HepG2 (cell line): ENCODE measurements at regions not wholly inside any gene's neighbourhood (a gene's known extent, or its start where the extent isn't known, plus 50 kb on each side); places are given as distances from the start of the nearest gene placed in this dataset.

Experiments
- ATAC-seq: fragments of 200-7000 bp; cut with Tn5 transposase; 3 replicates; pipeline ENCODE4 v1.9.1; 2020; ENCODE audit warnings: mild to moderate bottlenecking, moderate library complexity
- BruUV-seq: library from RNA; stranded (reverse); fragments of 400-500 nt; replicated peaks from 2 replicates; lab custom pipeline; 2021; lab: Mats Ljungman, UMichigan
- CTCF ChIA-PET: fragments of 300-600 bp; formaldehyde crosslinking; extraction: SDS; loops from one replicate; lab custom pipeline; 2021; ENCODE audit warnings: low total read pairs, inconsistent platforms, low intra/inter-chr PET ratio; lab: Yijun Ruan, JAX
- POLR2A ChIA-PET: fragments of 350-600 bp; sonication (Branson Sonifier 250); formaldehyde crosslinking; loops from one replicate; lab custom pipeline; 2020; ENCODE audit warnings: antibody characterized with exemption, inconsistent platforms; lab: Yijun Ruan, JAX
- DNase-seq: peaks from one replicate; pipeline ENCODE4 v3.0.0-alpha.2; 2015; ENCODE audit warnings: low spot score
- FAIRE-seq: peaks from 3 replicates; lab custom pipeline; 2011; peaks lifted over from hg19 to GRCh38; lab: Jason Lieb, UNC
- H2AFZ ChIP-seq: one replicate; pipeline ENCODE4 v1.6.1; 2011; ENCODE audit warnings: low read length, inconsistent platforms
- H3K27ac ChIP-seq: fragments of 300-600 bp; 3 replicates; pipeline ENCODE4 v1.8.0; 2011; ENCODE audit warnings: mixed run types, mild to moderate bottlenecking, mixed read lengths, low read length, inconsistent platforms; ENCODE audit not compliant: insufficient read depth; ENCODE audit errors: extremely low read length
- H3K27me3 ChIP-seq, 2 experiments: fragments of 200-600 bp in 1 of 2; 2 replicates in 1 of 2; 3 replicates in 1 of 2; pipeline versions ENCODE4 v1.6.0 to v1.8.0; 2011; ENCODE audit warnings: low read length in 2 of 2, mild to moderate bottlenecking in 2 of 2, moderate library complexity in 2 of 2, inconsistent platforms in 1 of 2; ENCODE audit not compliant: insufficient read depth in 2 of 2, control insufficient read depth in 1 of 2
- H3K36me3 ChIP-seq, 2 experiments: fragments of 200-600 bp in 1 of 2; replicated peaks in 1 of 2; 2 replicates in 1 of 2; 3 replicates in 1 of 2; pipeline versions ENCODE4 v1.5.1 to v1.8.0; 2011; ENCODE audit warnings: low read length in 2 of 2, inconsistent platforms in 1 of 2; ENCODE audit not compliant: insufficient read depth in 2 of 2, control insufficient read depth in 1 of 2
- H3K4me1 ChIP-seq: 2 replicates; pipeline ENCODE4 v1.5.1; 2012; ENCODE audit warnings: low read length, inconsistent platforms; ENCODE audit not compliant: insufficient read depth
- H3K4me2 ChIP-seq: 2 replicates; pipeline ENCODE4 v1.6.0; 2011; ENCODE audit warnings: low read depth, low read length, inconsistent platforms
- H3K4me3 ChIP-seq, 3 experiments: fragments of 200-600 bp in 1 of 3; sonication (generic), shearing (Covaris generic) in 1 of 3; replicated peaks in 1 of 3; 2 replicates each; pipeline ENCODE4 v1.5.1; 2011 to 2016; ENCODE audit warnings: low read length in 3 of 3, inconsistent platforms in 2 of 3, low read depth in 2 of 3, mild to moderate bottlenecking in 2 of 3, control low read depth in 1 of 3, mixed read lengths in 1 of 3; ENCODE audit not compliant: insufficient read depth in 1 of 3
- H3K79me2 ChIP-seq: one replicate; pipeline ENCODE4 v1.6.1; 2011; ENCODE audit warnings: low read length, inconsistent platforms; ENCODE audit not compliant: insufficient read depth
- H3K9ac ChIP-seq: 2 replicates; pipeline ENCODE4 v1.6.0; 2011; ENCODE audit warnings: mild to moderate bottlenecking, low read depth, low read length, inconsistent platforms; ENCODE audit not compliant: insufficient read depth
- H3K9me3 ChIP-seq: 2 replicates; pipeline ENCODE4 v1.5.1; 2012; ENCODE audit warnings: mild to moderate bottlenecking, low read length
- H4K20me1 ChIP-seq: 2 replicates; pipeline ENCODE4 v1.6.0; 2011; ENCODE audit warnings: inconsistent platforms, mild to moderate bottlenecking, low read length, moderate library complexity; ENCODE audit not compliant: insufficient read depth
- MAFK ChIP-seq, 2 experiments: IDR thresholded peaks in 1 of 2; conservative IDR thresholded peaks in 1 of 2; 2 replicates each; pipeline ENCODE4 v1.6.1; 2011; ENCODE audit warnings: improper control_type of control experiment in 2 of 2, low read length in 2 of 2
- ZNF646 ChIP-seq: sonication (generic); formaldehyde crosslinking; IDR thresholded peaks from 2 replicates; pipeline ENCODE4 v1.9.0; 2021; ENCODE audit warnings: mild to moderate bottlenecking, missing genetic modification reagents
- WGBS: methylation state at CpG from one replicate; pipeline ENCODE4 v1.1.6; 2017; ENCODE audit warnings: low lambda C conversion rate; 5-methylcytosine and 5-hydroxymethylcytosine counted together
- in situ Hi-C: cut with HindIII; loops from 2 replicates; pipeline ENCODE4 v1.10.0; 2017; ENCODE audit warnings: low pct_unique_long_range_greater_than_20kb; ENCODE audit not compliant: extremely low pct_ligation_motif_present
- intact Hi-C: fragments of 100-400 bp; cut with micrococcal nuclease; formaldehyde crosslinking; loops from one replicate; pipeline ENCODE4 v1.10.0; 2022; ENCODE audit not compliant: unreplicated experiment
- TF ChIP-seq, protein P1 (sequence below): sonication (generic); formaldehyde crosslinking; IDR thresholded peaks from 2 replicates; pipeline ENCODE4 v1.4.0; 2020; ENCODE audit warnings: missing genetic modification reagents

DNA sequence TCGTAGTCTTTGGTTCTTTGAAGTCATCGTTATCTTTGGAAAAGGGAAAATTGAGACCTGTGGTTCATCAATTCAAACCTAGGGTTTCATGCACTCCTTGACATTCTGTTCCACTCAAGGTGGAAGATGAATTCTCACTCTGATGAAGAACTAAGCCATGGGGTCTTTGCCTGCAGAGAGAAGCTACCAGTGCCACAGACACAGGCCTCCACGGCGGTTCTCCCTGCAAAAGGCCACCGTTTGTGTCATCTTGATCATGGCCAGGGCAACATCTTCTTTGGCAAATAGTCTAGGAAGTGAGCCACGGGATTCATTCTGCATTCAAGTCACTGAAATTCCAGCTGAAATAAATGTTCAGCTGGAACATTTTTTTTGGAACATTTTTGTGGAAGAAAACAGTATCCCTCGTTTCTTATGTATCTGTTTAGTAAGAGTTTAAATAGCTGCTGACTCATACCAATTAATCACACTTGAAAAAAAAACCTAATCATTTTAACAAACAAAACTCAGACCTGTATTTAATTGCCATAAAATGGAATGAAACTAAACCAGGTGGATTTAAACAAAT is 206.0 kb upstream of the FOXQ1 start:
- no peaks in the 10 kb centered on the region for H3K9me3 ChIP-seq
- H3K4me2 ChIP-seq, result no peak overlapping the region
- intact Hi-C loops, result no loop called here
- no peaks in the 10 kb centered on the region for H4K20me1 ChIP-seq
- H2AFZ ChIP-seq, result no peak overlapping the region
- H3K27me3 ChIP-seq, result no peaks in the 10 kb centered on the region
- in situ Hi-C loops, result no loop called here
- CTCF ChIA-PET, result no interaction called here
- ATAC-seq (no peak), DNase-seq (no peak), FAIRE-seq (no peak)
- H3K4me1 ChIP-seq, result peaks cover 13% of the 10 kb centered on the region
- H3K36me3 ChIP-seq, result no peaks in the 10 kb centered on the region
- POLR2A ChIA-PET, result no interaction called here
- H3K4me3 ChIP-seq, result no peak overlapping the region
- TF ChIP-seq ZNF646 (CRISPR knock-in tag) (no peak), MAFK (conservative IDR thresholded peaks at IDR 0.05 in 1 of 2, IDR thresholded peaks at IDR 0.05 in 1 of 2; ENCODE audit: low read length in 2 of 2) (0 out of 4 replicates have a peak, but pooled peaks of 1 of the 2 experiments have one; percentile 3)
- TF ChIP-seq, protein P1, sequence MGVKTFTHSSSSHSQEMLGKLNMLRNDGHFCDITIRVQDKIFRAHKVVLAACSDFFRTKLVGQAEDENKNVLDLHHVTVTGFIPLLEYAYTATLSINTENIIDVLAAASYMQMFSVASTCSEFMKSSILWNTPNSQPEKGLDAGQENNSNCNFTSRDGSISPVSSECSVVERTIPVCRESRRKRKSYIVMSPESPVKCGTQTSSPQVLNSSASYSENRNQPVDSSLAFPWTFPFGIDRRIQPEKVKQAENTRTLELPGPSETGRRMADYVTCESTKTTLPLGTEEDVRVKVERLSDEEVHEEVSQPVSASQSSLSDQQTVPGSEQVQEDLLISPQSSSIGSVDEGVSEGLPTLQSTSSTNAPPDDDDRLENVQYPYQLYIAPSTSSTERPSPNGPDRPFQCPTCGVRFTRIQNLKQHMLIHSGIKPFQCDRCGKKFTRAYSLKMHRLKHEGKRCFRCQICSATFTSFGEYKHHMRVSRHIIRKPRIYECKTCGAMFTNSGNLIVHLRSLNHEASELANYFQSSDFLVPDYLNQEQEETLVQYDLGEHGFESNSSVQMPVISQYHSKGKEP, result no peak
- TF ChIP-seq, all 625 proteins: peak for 1
- H3K9ac ChIP-seq, result no peak overlapping the region
- H3K27ac ChIP-seq, result no peak overlapping the region
- 87% methylated on average over 7 of the region's 7 CpGs for WGBS
- H3K79me2 ChIP-seq, result no peaks in the 10 kb centered on the region
- no TSS peak for BruUV-seq
